ENCODE measurements at regions not wholly inside any gene's neighbourhood (a gene's known extent, or its start where the extent isn't known, plus 50 kb on each side); places are given as distances from the start of the nearest gene placed in this dataset.

GRCh38 chr5:159821461-159821940, 94.8 kb upstream of the ADRA1B start:
- no peaks in the 10 kb centered on the region for H3K9me3 ChIP-seq
- DNase-seq (ENCODE audit: low spot score in 2 of 2), result no peak
- no peaks in the 10 kb centered on the region for H3K36me3 ChIP-seq
- H3K4me3 ChIP-seq, result no peak overlapping the region
- no peak overlapping the region for H3K27ac ChIP-seq
- intact Hi-C loops (cut with DNase I; ENCODE audit: low total_unique reads), result no loop called here
- no peaks in the 10 kb centered on the region for H3K27me3 ChIP-seq
- TF ChIP-seq CTCF (IDR thresholded peaks at IDR 0.05), result no peak
- no peak for TF ChIP-seq POLR2AphosphoS5 (IDR thresholded peaks at IDR 0.05)
- TF ChIP-seq POLR2A (IDR thresholded peaks at IDR 0.05), result no peak
- H3K4me1 ChIP-seq, result no peaks in the 10 kb centered on the region

- no peak overlapping the region for H3K4me3 ChIP-seq
- H3K9me3 ChIP-seq, result no peaks in the 10 kb centered on the region
- H3K27ac ChIP-seq, result no peak overlapping the region
- intact Hi-C loops (cut with DNase I; ENCODE audit: low total_unique reads), result no loop called here
- no peaks in the 10 kb centered on the region for H3K4me1 ChIP-seq
- H3K36me3 ChIP-seq, result no peaks in the 10 kb centered on the region
- no peak for TF ChIP-seq CTCF (IDR thresholded peaks at IDR 0.05)
- DNase-seq (ENCODE audit: low spot score in 2 of 2), result no peak
- no peaks in the 10 kb centered on the region for H3K27me3 ChIP-seq
Observed at GRCh38 chr5:159824188-159825161, 91.8 kb upstream of the ADRA1B start.

- Histone ChIP-seq H3K4me1 (no peaks in the 10 kb centered on the region), H3K4me3 (no peak overlapping the region), H3K36me3 (no peaks in the 10 kb centered on the region), H3K27ac (no peak overlapping the region), H3K9me3 (no peaks in the 10 kb centered on the region), H3K27me3 (no peaks in the 10 kb centered on the region)
- intact Hi-C loops (cut with DNase I; ENCODE audit: low total_unique reads), result no loop called here
- TF ChIP-seq POLR2A (IDR thresholded peaks at IDR 0.05), result no peak
- TF ChIP-seq CTCF (IDR thresholded peaks at IDR 0.05), result no peak
- TF ChIP-seq POLR2AphosphoS5 (IDR thresholded peaks at IDR 0.05), result no peak
- no peak for DNase-seq (ENCODE audit: low spot score in 2 of 2)
Observed at GRCh38 chr5:159825551-159826051, 90.7 kb upstream of the ADRA1B start.

GRCh38 chr5:159826351-159827214, 89.7 kb upstream of the ADRA1B start:
- H3K9me3 ChIP-seq, result no peaks in the 10 kb centered on the region
- TF ChIP-seq POLR2A (IDR thresholded peaks at IDR 0.05) (no peak), POLR2AphosphoS5 (IDR thresholded peaks at IDR 0.05) (no peak), CTCF (IDR thresholded peaks at IDR 0.05) (no peak)
- H3K27ac ChIP-seq, result no peak overlapping the region
- H3K4me3 ChIP-seq, result no peak overlapping the region
- DNase-seq (ENCODE audit: low spot score in 2 of 2), result no peak
- no peaks in the 10 kb centered on the region for H3K4me1 ChIP-seq
- no peaks in the 10 kb centered on the region for H3K27me3 ChIP-seq
- no peaks in the 10 kb centered on the region for H3K36me3 ChIP-seq
- intact Hi-C loops (cut with DNase I; ENCODE audit: low total_unique reads), result no loop called here

Measured in breast epithelium (tissue), 4 donors.